Pancreas (tissue), 10 donors: ENCODE measurements at regions not wholly inside any gene's neighbourhood (a gene's known extent, or its start where the extent isn't known, plus 50 kb on each side); places are given as distances from the start of the nearest gene placed in this dataset.

Experiments used
- ATAC-seq, 4 donors: fragments of 200-7000 bp; cut with Tn5 transposase; one replicate each; pipeline versions ENCODE4 v1.8.0 to v1.9.1; 2020; ENCODE audit warnings: mild to moderate bottlenecking in 4 of 4, moderate library complexity in 4 of 4
- DNase-seq, 6 donors: peaks; one replicate each; pipeline ENCODE4 v3.0.0-alpha.2; 2020
- FAIRE-seq: peaks from 2 replicates; lab custom pipeline; 2012; peaks lifted over from hg19 to GRCh38; lab: Jason Lieb, UNC
- H3K27ac ChIP-seq, 4 donors: fragments of 200-600 bp; sonication (generic); 1 replicate in 3 of 4; 2 replicates in 1 of 4; pipeline versions ENCODE4 v1.5.0 to v1.8.0; 2020
- H3K27me3 ChIP-seq, 4 donors: fragments of 200-600 bp; one replicate each; pipeline ENCODE4 v1.8.0; 2021
- H3K36me3 ChIP-seq, 3 donors: fragments of 200-600 bp; sonication (generic) in 1 of 3; one replicate each; pipeline versions ENCODE4 v1.5.0 to v1.8.0; 2020 to 2021
- H3K4me1 ChIP-seq, 3 donors: fragments of 200-600 bp; one replicate each; pipeline ENCODE4 v1.8.0; 2021
- H3K4me3 ChIP-seq, 4 donors: fragments of 200-600 bp; sonication (generic) in 2 of 4; one replicate each; pipeline versions ENCODE4 v1.5.0 to v1.8.0; 2020 to 2021
- H3K9me3 ChIP-seq, 4 donors: fragments of 200-600 bp; one replicate each; pipeline ENCODE4 v1.8.0; 2021
- CTCF ChIP-seq, 4 donors: fragments of 200-600 bp; sonication (generic) in 3 of 4; IDR thresholded peaks; one replicate each; pipeline versions ENCODE4 v1.5.0 to v1.8.0; 2021; ENCODE audit warnings: antibody characterized with exemption in 4 of 4
- WGBS, 2 donors: extraction: QIAGEN DNeasy Blood & Tissue Kit; methylation state at CpG; one replicate each; pipeline ENCODE4 v1.1.7; 2013; 5-methylcytosine and 5-hydroxymethylcytosine counted together
- intact Hi-C, 3 donors: fragments of 100-400 bp; cut with DNase I; formaldehyde crosslinking; loops; one replicate each; pipeline versions ENCODE4 v1.11.1 to v1.14.2; 2022
- donor health status: healthy with polysubstance abuse.
- donor health status: DM: no; HTN: no; CAD: no; lungs with moderate emphysema.
- donor health status: DM: no; HTN: no; CAD: no.
- donor health status: control.
- donor health status: control.
- donor health status: Bipolar disorder and iron deficiency.
- donor health status: DM: yes; HTN: yes; CAD: no.
- donor health status: DM: no; HTN: no; CAD: no.
- donor health status: DM: no; HTN: no; CAD: no.
- donor health status: DM: yes; HTN: yes; CAD: no.

GRCh38 chr2:196372811-196373664 is 201.7 kb upstream of the STK17B start:
- FAIRE-seq (no peak), ATAC-seq (no peak), DNase-seq (no peak)
- no peak overlapping the region for H3K4me3 ChIP-seq
- peaks cover 0 to 4% (median 0%) of the 10 kb centered on the region in 4 donors for H3K27me3 ChIP-seq
- no peaks in the 10 kb centered on the region for H3K4me1 ChIP-seq
- H3K9me3 ChIP-seq, result no peaks in the 10 kb centered on the region
- no peak overlapping the region for H3K27ac ChIP-seq
- intact Hi-C loops, result no loop called here
- no peaks in the 10 kb centered on the region for H3K36me3 ChIP-seq
- 64 to 75% methylated on average over 6 of the region's 6 CpGs for WGBS, 2 donors
- TF ChIP-seq CTCF (IDR thresholded peaks at IDR 0.05), result no peak

DNA sequence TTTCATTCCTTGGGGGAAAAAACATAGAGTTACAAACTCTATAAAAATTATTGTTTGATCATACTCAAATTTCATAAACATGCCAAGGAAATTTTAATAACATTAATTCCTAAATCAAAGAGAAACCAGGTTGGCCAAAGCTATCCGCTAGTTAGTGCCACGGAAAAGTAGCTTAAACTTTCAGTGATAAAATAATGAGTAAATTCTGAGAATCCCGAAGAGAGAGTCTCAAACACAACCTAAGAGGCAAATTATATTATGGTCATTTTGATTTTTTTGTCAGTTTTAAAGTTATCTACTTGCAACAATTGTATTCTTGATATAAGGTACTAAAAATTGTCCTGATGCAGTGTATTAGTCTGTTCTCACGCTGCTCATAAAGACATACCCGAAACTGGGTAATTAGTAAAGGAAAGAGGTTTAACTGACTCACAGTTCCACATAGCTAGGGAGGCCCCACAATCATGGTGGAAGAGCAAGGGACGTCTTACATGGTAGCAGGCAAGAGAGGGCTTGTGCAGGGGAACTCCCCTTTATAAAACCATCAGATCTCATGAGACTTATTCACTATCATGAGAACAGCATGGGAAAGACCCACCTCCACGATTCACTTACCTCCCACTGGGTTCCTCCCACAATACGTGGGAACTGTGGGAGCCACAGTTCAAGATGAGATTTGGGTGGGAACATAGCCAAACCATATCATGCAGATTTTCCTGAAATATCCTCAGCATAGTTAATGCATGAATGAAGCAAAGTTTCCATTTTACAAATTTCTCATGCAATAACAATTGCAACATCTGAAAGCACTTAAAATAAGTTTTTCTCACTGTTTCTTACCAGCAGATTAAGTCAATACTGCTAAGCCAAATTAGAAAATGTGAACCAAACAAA is 205.9 kb upstream of the STK17B start:
- H3K4me3 ChIP-seq, result no peak overlapping the region
- intact Hi-C loops, result no loop called here
- DNase-seq, result no peak
- TF ChIP-seq CTCF (IDR thresholded peaks at IDR 0.05), result no peak
- no peak for ATAC-seq
- no peaks in the 10 kb centered on the region for H3K4me1 ChIP-seq
- FAIRE-seq, result no peak
- no peaks in the 10 kb centered on the region for H3K9me3 ChIP-seq
- 67 to 81% methylated on average over 8 of the region's 8 CpGs for WGBS, 2 donors
- H3K27ac ChIP-seq, result no peak overlapping the region
- H3K36me3 ChIP-seq, result no peaks in the 10 kb centered on the region
- peaks cover 0 to 4% (median 0%) of the 10 kb centered on the region in 4 donors for H3K27me3 ChIP-seq

- no peak for TF ChIP-seq CTCF (IDR thresholded peaks at IDR 0.05)
- FAIRE-seq (no peak), DNase-seq (no peak), ATAC-seq (no peak)
- H3K27me3 ChIP-seq, result no peaks in the 10 kb centered on the region
- H3K9me3 ChIP-seq, result no peaks in the 10 kb centered on the region
- H3K4me1 ChIP-seq, result no peaks in the 10 kb centered on the region
- WGBS, 2 donors, result 82 to 94% methylated on average over 1 to 2 of the region's 3 CpGs
- H3K27ac ChIP-seq, result no peak overlapping the region
- H3K36me3 ChIP-seq, result no peaks in the 10 kb centered on the region
- intact Hi-C loops, result no loop called here
- H3K4me3 ChIP-seq, result no peak overlapping the region
Observed at GRCh38 chr2:196379600-196379999, 208.2 kb upstream of the STK17B start.

DNA sequence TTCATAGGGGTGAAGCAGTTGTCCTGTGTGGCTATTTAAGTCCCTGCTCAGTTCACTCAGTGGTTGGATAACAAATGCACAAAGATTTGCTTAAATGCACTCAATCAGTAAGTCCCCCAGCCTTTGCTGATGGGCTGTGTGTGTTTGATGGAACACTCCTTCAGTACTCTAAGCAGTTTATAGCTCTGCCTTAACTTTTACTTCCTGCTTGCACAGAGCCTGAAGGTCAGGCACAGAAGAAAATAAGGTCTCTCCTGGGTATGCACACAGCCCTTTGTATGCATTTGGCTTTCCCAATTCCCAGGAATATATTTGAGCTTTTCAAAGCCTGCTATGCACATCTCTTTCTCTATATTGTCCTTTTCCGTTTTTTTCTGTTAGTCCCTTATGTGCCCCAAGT is 208.7 kb upstream of the STK17B start:
- Histone ChIP-seq H3K9me3 (no peaks in the 10 kb centered on the region), H3K4me1 (no peaks in the 10 kb centered on the region), H3K4me3 (no peak overlapping the region), H3K36me3 (no peaks in the 10 kb centered on the region), H3K27me3 (no peaks in the 10 kb centered on the region), H3K27ac (no peak overlapping the region)
- intact Hi-C loops, result no loop called here
- 36 to 55% methylated on average over 1 of the region's 1 CpG for WGBS, 2 donors
- FAIRE-seq, result no peak
- no peak for DNase-seq
- ATAC-seq, result no peak
- TF ChIP-seq CTCF (IDR thresholded peaks at IDR 0.05), result no peak
